D721Med (cell line): ENCODE measurements at regions not wholly inside any gene's neighbourhood (a gene's known extent, or its start where the extent isn't known, plus 50 kb on each side); places are given as distances from the start of the nearest gene placed in this dataset.
A peak's percentile ranks its signal among the peaks of the same experiment; 100 is the strongest.

Experiments used
- DNase-seq: peaks from one replicate; pipeline ENCODE4 v3.0.0; 2011; ENCODE audit warnings: low spot score; ENCODE audit not compliant: insufficient read length
- FAIRE-seq: peaks from 2 replicates; lab custom pipeline; 2011; peaks lifted over from hg19 to GRCh38; lab: Jason Lieb, UNC
- CTCF ChIP-seq: IDR thresholded peaks from 2 replicates; pipeline ENCODE4 v1.5.1; 2012; ENCODE audit warnings: mild to moderate bottlenecking, control low read depth; ENCODE audit not compliant: insufficient read depth; ENCODE audit errors: missing control alignments

GRCh38 chr9:103139891-103140290 lies 144.8 kb downstream of the CYLC2 start:
- FAIRE-seq (no peak), DNase-seq (no peak)
- TF ChIP-seq CTCF, result no peak

GRCh38 chr9:103152473-103152872 lies 157.3 kb downstream of the CYLC2 start:
- DNase-seq, result no peak
- TF ChIP-seq CTCF, result no peak
- peak; percentile 6 for FAIRE-seq

DNA sequence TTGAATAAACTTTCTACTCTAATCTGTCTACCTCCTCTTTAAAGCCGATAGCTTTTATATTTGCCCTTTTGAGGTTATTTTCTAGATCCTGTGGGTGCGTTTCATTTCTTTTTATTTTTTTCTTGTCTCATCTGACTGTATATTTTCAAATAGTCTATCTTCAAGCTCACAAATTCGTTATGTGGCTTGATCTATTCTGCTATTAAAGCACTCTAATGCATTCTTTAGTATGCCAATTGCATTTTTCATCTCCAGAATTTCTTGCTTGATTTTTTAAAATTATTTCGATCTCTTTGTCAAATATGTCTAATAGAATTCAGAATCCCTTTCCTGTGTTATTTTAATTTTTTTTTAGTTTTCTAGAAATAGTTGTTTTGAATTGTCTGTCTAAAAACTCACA lies 172.4 kb downstream of the CYLC2 start:
- FAIRE-seq, result no peak
- TF ChIP-seq CTCF, result no peak

GRCh38 chr9:103168254-103168653 lies 173.1 kb downstream of the CYLC2 start:
- TF ChIP-seq CTCF, result no peak
- DNase-seq (no peak), FAIRE-seq (no peak)

More for the DNA sequence above, 172.4 kb downstream of the CYLC2 start:
- DNase-seq, result no peak

- no peak for TF ChIP-seq CTCF
- DNase-seq, result no peak
- FAIRE-seq, result no peak
Observed at GRCh38 chr9:103169798-103170197, 174.7 kb downstream of the CYLC2 start.

GRCh38 chr9:103183701-103184171 lies 188.6 kb downstream of the CYLC2 start:
- no peak for TF ChIP-seq CTCF
- DNase-seq (no peak), FAIRE-seq (no peak)

DNA sequence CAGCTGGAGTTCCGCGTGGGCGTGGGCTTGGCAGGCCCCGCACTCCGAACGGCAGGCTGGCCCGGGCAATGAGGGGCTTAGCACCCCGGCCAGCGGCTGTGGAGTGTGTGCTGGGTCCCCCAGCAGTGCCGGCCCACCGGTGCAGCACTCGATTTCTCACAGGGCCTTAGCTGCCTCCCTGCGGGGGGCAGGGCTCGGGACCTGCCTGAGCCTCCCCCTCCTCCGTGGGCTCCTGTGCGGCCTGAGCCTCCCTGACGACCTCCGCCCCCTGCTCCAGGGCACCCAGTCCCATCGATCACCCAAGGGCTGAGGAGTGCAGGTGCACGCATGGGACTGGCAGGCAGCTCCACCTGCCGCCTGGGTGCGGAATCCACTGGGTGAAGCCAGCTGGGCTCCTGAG lies 191.8 kb downstream of the CYLC2 start:
- FAIRE-seq, result no peak
- no peak for TF ChIP-seq CTCF
- no peak for DNase-seq
